KOPT-K1 (cell line): ENCODE measurements at regions not wholly inside any gene's neighbourhood (a gene's known extent, or its start where the extent isn't known, plus 50 kb on each side); places are given as distances from the start of the nearest gene placed in this dataset.
A peak's percentile ranks its signal among the peaks of the same experiment; 100 is the strongest.

Experiments
- H3K27ac ChIP-seq: fragments of 200-600 bp; sonication (generic); 2 replicates; pipeline ENCODE4 v1.5.1; 2016; ENCODE audit warnings: antibody characterized with exemption, mild to moderate bottlenecking, low read depth, low read length; ENCODE audit not compliant: poor library complexity, severe bottlenecking
- H3K36me3 ChIP-seq: fragments of 200-600 bp; sonication (generic); 2 replicates; pipeline ENCODE4 v1.5.1; 2017; ENCODE audit warnings: antibody characterized with exemption, mild to moderate bottlenecking, low read length, moderate library complexity; ENCODE audit not compliant: insufficient read depth
- H3K9me3 ChIP-seq: fragments of 200-600 bp; sonication (generic); 2 replicates; pipeline ENCODE4 v1.5.1; 2017; ENCODE audit warnings: antibody characterized with exemption, low read length, mild to moderate bottlenecking; ENCODE audit not compliant: insufficient read depth, poor library complexity, severe bottlenecking

GRCh38 chr2:128451084-128452023, 132.7 kb upstream of the HS6ST1 start:
- no peaks in the 10 kb centered on the region for H3K9me3 ChIP-seq
- no peaks in the 10 kb centered on the region for H3K36me3 ChIP-seq
- H3K27ac ChIP-seq = no peak overlapping the region

- Histone ChIP-seq H3K36me3 (no peaks in the 10 kb centered on the region), H3K9me3 (no peaks in the 10 kb centered on the region), H3K27ac (no peak overlapping the region)
Observed at GRCh38 chr2:128452024-128452411, 133.3 kb upstream of the HS6ST1 start.

- H3K36me3 ChIP-seq = no peaks in the 10 kb centered on the region
- H3K9me3 ChIP-seq = no peaks in the 10 kb centered on the region
- H3K27ac ChIP-seq = no peak overlapping the region
Observed at GRCh38 chr2:128452536-128453530, 134.2 kb upstream of the HS6ST1 start.

- H3K36me3 ChIP-seq = no peaks in the 10 kb centered on the region
Observed at GRCh38 chr2:128454980-128455720, 136.5 kb upstream of the HS6ST1 start.

GRCh38 chr2:128455721-128456050, 137.0 kb upstream of the HS6ST1 start:
- H3K36me3 ChIP-seq = no peaks in the 10 kb centered on the region
- H3K27ac ChIP-seq = no peak overlapping the region
- peaks cover under 1% of the 10 kb centered on the region for H3K9me3 ChIP-seq

More at GRCh38 chr2:128454980-128455720, 136.5 kb upstream of the HS6ST1 start:
- no peaks in the 10 kb centered on the region for H3K9me3 ChIP-seq
- H3K27ac ChIP-seq = no peak overlapping the region

- Histone ChIP-seq H3K27ac (no peak overlapping the region), H3K9me3 (peaks cover 7% of the 10 kb centered on the region), H3K36me3 (no peaks in the 10 kb centered on the region)
Observed at GRCh38 chr2:128456281-128456680, 137.6 kb upstream of the HS6ST1 start.

GRCh38 chr2:128457006-128457604, 138.4 kb upstream of the HS6ST1 start:
- peaks cover 9% of the 10 kb centered on the region for H3K9me3 ChIP-seq
- no peaks in the 10 kb centered on the region for H3K36me3 ChIP-seq
- H3K27ac ChIP-seq = peak overlapping the region; percentile 17

GRCh38 chr2:128457716-128458115, 139.0 kb upstream of the HS6ST1 start:
- peak overlapping the region; percentile 17 for H3K27ac ChIP-seq
- no peaks in the 10 kb centered on the region for H3K36me3 ChIP-seq
- peaks cover 9% of the 10 kb centered on the region for H3K9me3 ChIP-seq

- H3K9me3 ChIP-seq = peaks cover 9% of the 10 kb centered on the region
- H3K27ac ChIP-seq = no peak overlapping the region
- no peaks in the 10 kb centered on the region for H3K36me3 ChIP-seq
Observed at GRCh38 chr2:128458505-128458904, 139.8 kb upstream of the HS6ST1 start.

GRCh38 chr2:128464456-128464855, 145.8 kb upstream of the HS6ST1 start:
- Histone ChIP-seq H3K27ac (no peak overlapping the region), H3K9me3 (peaks cover 49% of the 10 kb centered on the region), H3K36me3 (no peaks in the 10 kb centered on the region)

- no peaks in the 10 kb centered on the region for H3K36me3 ChIP-seq
Observed at GRCh38 chr2:128465246-128466170, 146.8 kb upstream of the HS6ST1 start.

GRCh38 chr2:128466376-128466775, 147.7 kb upstream of the HS6ST1 start:
- H3K9me3 ChIP-seq = peaks cover 61% of the 10 kb centered on the region
- no peak overlapping the region for H3K27ac ChIP-seq
- no peaks in the 10 kb centered on the region for H3K36me3 ChIP-seq

More at GRCh38 chr2:128465246-128466170, 146.8 kb upstream of the HS6ST1 start:
- peak overlapping the region; percentile 26 for H3K27ac ChIP-seq
- H3K9me3 ChIP-seq = peaks cover 60% of the 10 kb centered on the region

GRCh38 chr2:128466776-128467175, 148.1 kb upstream of the HS6ST1 start:
- H3K9me3 ChIP-seq = peaks cover 63% of the 10 kb centered on the region
- no peaks in the 10 kb centered on the region for H3K36me3 ChIP-seq
- H3K27ac ChIP-seq = no peak overlapping the region
